NOMO-1 treated with DMSO at 0.1 percent for 48 hours (cell line): ENCODE measurements at regions not wholly inside any gene's neighbourhood (a gene's known extent, or its start where the extent isn't known, plus 50 kb on each side); places are given as distances from the start of the nearest gene placed in this dataset.

Source experiments
- DNase-seq: peaks from one replicate; lab custom pipeline; 2025; ENCODE audit not compliant: unreplicated experiment; lab: John Stamatoyannopoulos, UW

- no peak for DNase-seq
Observed at GRCh38 chr5:162484095-162484494, 416.5 kb downstream of the GABRG2 start.

- no peak for DNase-seq
Observed at GRCh38 chr5:162484986-162485385, 417.4 kb downstream of the GABRG2 start.

- no peak for DNase-seq
Observed at GRCh38 chr5:162485666-162486292, 418.2 kb downstream of the GABRG2 start.

GRCh38 chr5:162487528-162488525 is 420.3 kb downstream of the GABRG2 start:
- DNase-seq, result no peak

- no peak for DNase-seq
Observed at GRCh38 chr5:162496100-162496808, 428.7 kb downstream of the GABRG2 start.

GRCh38 chr5:162497455-162497854 is 429.9 kb downstream of the GABRG2 start:
- peak; percentile 4 for DNase-seq

GRCh38 chr5:162502780-162503179 is 435.2 kb downstream of the GABRG2 start:
- DNase-seq, result no peak

- no peak for DNase-seq
Observed at GRCh38 chr5:162503796-162504195, 436.2 kb downstream of the GABRG2 start.

- no peak for DNase-seq
Observed at GRCh38 chr5:162512935-162513565, 445.5 kb downstream of the GABRG2 start.

GRCh38 chr5:162514116-162514515 is 446.5 kb downstream of the GABRG2 start:
- no peak for DNase-seq

GRCh38 chr5:162520878-162521277 is 453.3 kb downstream of the GABRG2 start:
- DNase-seq, result no peak

- DNase-seq, result no peak
Observed at GRCh38 chr5:162529209-162529608, 461.6 kb downstream of the GABRG2 start.

GRCh38 chr5:162529886-162530285 is 462.3 kb downstream of the GABRG2 start:
- DNase-seq, result no peak

GRCh38 chr5:162543437-162543836 is 475.9 kb downstream of the GABRG2 start:
- DNase-seq, result no peak

- no peak for DNase-seq
Observed at GRCh38 chr5:162544905-162545304, 477.3 kb downstream of the GABRG2 start.

- DNase-seq, result no peak
Observed at GRCh38 chr5:162550236-162550635, 482.7 kb downstream of the GABRG2 start.

GRCh38 chr5:162558120-162558519 is 490.5 kb downstream of the GABRG2 start:
- no peak for DNase-seq

GRCh38 chr5:162567644-162568043 is 500.1 kb downstream of the GABRG2 start:
- DNase-seq, result no peak

GRCh38 chr5:162573758-162574157 is 506.2 kb downstream of the GABRG2 start:
- peak; percentile 6 for DNase-seq

GRCh38 chr5:162591724-162592123 is 524.2 kb downstream of the GABRG2 start:
- DNase-seq, result no peak

GRCh38 chr5:162593881-162594280 is 526.3 kb downstream of the GABRG2 start:
- no peak for DNase-seq
